HepG2 (cell line): ENCODE measurements at regions not wholly inside any gene's neighbourhood (a gene's known extent, or its start where the extent isn't known, plus 50 kb on each side); places are given as distances from the start of the nearest gene placed in this dataset.

Experiments used
- ATAC-seq: fragments of 200-7000 bp; cut with Tn5 transposase; 3 replicates; pipeline ENCODE4 v1.9.1; 2020; ENCODE audit warnings: mild to moderate bottlenecking, moderate library complexity
- BruUV-seq: library from RNA; stranded (reverse); fragments of 400-500 nt; replicated peaks from 2 replicates; lab custom pipeline; 2021; lab: Mats Ljungman, UMichigan
- CTCF ChIA-PET: fragments of 300-600 bp; formaldehyde crosslinking; extraction: SDS; loops from one replicate; lab custom pipeline; 2021; ENCODE audit warnings: low total read pairs, inconsistent platforms, low intra/inter-chr PET ratio; lab: Yijun Ruan, JAX
- POLR2A ChIA-PET: fragments of 350-600 bp; sonication (Branson Sonifier 250); formaldehyde crosslinking; loops from one replicate; lab custom pipeline; 2020; ENCODE audit warnings: antibody characterized with exemption, inconsistent platforms; lab: Yijun Ruan, JAX
- DNase-seq: peaks from one replicate; pipeline ENCODE4 v3.0.0-alpha.2; 2015; ENCODE audit warnings: low spot score
- FAIRE-seq: peaks from 3 replicates; lab custom pipeline; 2011; peaks lifted over from hg19 to GRCh38; lab: Jason Lieb, UNC
- H2AFZ ChIP-seq: one replicate; pipeline ENCODE4 v1.6.1; 2011; ENCODE audit warnings: low read length, inconsistent platforms
- H3K27ac ChIP-seq: fragments of 300-600 bp; 3 replicates; pipeline ENCODE4 v1.8.0; 2011; ENCODE audit warnings: mixed run types, mild to moderate bottlenecking, mixed read lengths, low read length, inconsistent platforms; ENCODE audit not compliant: insufficient read depth; ENCODE audit errors: extremely low read length
- H3K27me3 ChIP-seq, 2 experiments: fragments of 200-600 bp in 1 of 2; 2 replicates in 1 of 2; 3 replicates in 1 of 2; pipeline versions ENCODE4 v1.6.0 to v1.8.0; 2011; ENCODE audit warnings: low read length in 2 of 2, mild to moderate bottlenecking in 2 of 2, moderate library complexity in 2 of 2, inconsistent platforms in 1 of 2; ENCODE audit not compliant: insufficient read depth in 2 of 2, control insufficient read depth in 1 of 2
- H3K36me3 ChIP-seq, 2 experiments: fragments of 200-600 bp in 1 of 2; replicated peaks in 1 of 2; 2 replicates in 1 of 2; 3 replicates in 1 of 2; pipeline versions ENCODE4 v1.5.1 to v1.8.0; 2011; ENCODE audit warnings: low read length in 2 of 2, inconsistent platforms in 1 of 2; ENCODE audit not compliant: insufficient read depth in 2 of 2, control insufficient read depth in 1 of 2
- H3K4me1 ChIP-seq: 2 replicates; pipeline ENCODE4 v1.5.1; 2012; ENCODE audit warnings: low read length, inconsistent platforms; ENCODE audit not compliant: insufficient read depth
- H3K4me2 ChIP-seq: 2 replicates; pipeline ENCODE4 v1.6.0; 2011; ENCODE audit warnings: low read depth, low read length, inconsistent platforms
- H3K4me3 ChIP-seq, 3 experiments: fragments of 200-600 bp in 1 of 3; sonication (generic), shearing (Covaris generic) in 1 of 3; replicated peaks in 1 of 3; 2 replicates each; pipeline ENCODE4 v1.5.1; 2011 to 2016; ENCODE audit warnings: low read length in 3 of 3, inconsistent platforms in 2 of 3, low read depth in 2 of 3, mild to moderate bottlenecking in 2 of 3, control low read depth in 1 of 3, mixed read lengths in 1 of 3; ENCODE audit not compliant: insufficient read depth in 1 of 3
- H3K79me2 ChIP-seq: one replicate; pipeline ENCODE4 v1.6.1; 2011; ENCODE audit warnings: low read length, inconsistent platforms; ENCODE audit not compliant: insufficient read depth
- H3K9ac ChIP-seq: 2 replicates; pipeline ENCODE4 v1.6.0; 2011; ENCODE audit warnings: mild to moderate bottlenecking, low read depth, low read length, inconsistent platforms; ENCODE audit not compliant: insufficient read depth
- H3K9me3 ChIP-seq: 2 replicates; pipeline ENCODE4 v1.5.1; 2012; ENCODE audit warnings: mild to moderate bottlenecking, low read length
- H4K20me1 ChIP-seq: 2 replicates; pipeline ENCODE4 v1.6.0; 2011; ENCODE audit warnings: inconsistent platforms, mild to moderate bottlenecking, low read length, moderate library complexity; ENCODE audit not compliant: insufficient read depth
- CTCF ChIP-seq: sonication (generic); formaldehyde crosslinking; IDR thresholded peaks from 2 replicates; pipeline ENCODE4 v1.5.0; 2020; ENCODE audit warnings: mild to moderate bottlenecking, missing genetic modification reagents, moderate library complexity
- PRMT3 ChIP-seq: sonication (generic); formaldehyde crosslinking; IDR thresholded peaks from 2 replicates; pipeline ENCODE4 v1.8.1; 2022; ENCODE audit warnings: low read depth, mild to moderate bottlenecking, moderate library complexity, missing genetic modification reagents, borderline replicate concordance
- SMC3 ChIP-seq: IDR thresholded peaks from 2 replicates; pipeline ENCODE4 v1.6.1; 2011; ENCODE audit warnings: low read length, improper control_type of control experiment
- SNRNP70 ChIP-seq: fragments of 200-400 bp; formaldehyde crosslinking; IDR thresholded peaks from 2 replicates; pipeline ENCODE4 v1.6.1; 2017; ENCODE audit warnings: mild to moderate bottlenecking, low read depth, low read length, moderate library complexity
- STAG1 ChIP-seq: sonication (generic); formaldehyde crosslinking; IDR thresholded peaks from 2 replicates; pipeline ENCODE4 v1.4.0; 2020; ENCODE audit warnings: missing genetic modification reagents
- ZBTB8A ChIP-seq: sonication (generic); formaldehyde crosslinking; IDR thresholded peaks from 2 replicates; pipeline ENCODE4 v1.4.0; 2020; ENCODE audit warnings: mild to moderate bottlenecking, low read depth, missing genetic modification reagents, borderline replicate concordance
- ZIK1 ChIP-seq: sonication (generic); formaldehyde crosslinking; IDR thresholded peaks from 2 replicates; pipeline ENCODE4 v1.5.0; 2020; ENCODE audit warnings: mild to moderate bottlenecking, low read depth, missing genetic modification reagents, borderline replicate concordance
- ZNF740 ChIP-seq: sonication (generic); formaldehyde crosslinking; IDR thresholded peaks from 2 replicates; pipeline ENCODE4 v1.4.0; 2020; ENCODE audit warnings: missing genetic modification reagents
- ZSCAN22 ChIP-seq: sonication (generic); formaldehyde crosslinking; IDR thresholded peaks from 2 replicates; pipeline ENCODE4 v1.4.0; 2020; ENCODE audit warnings: mild to moderate bottlenecking, missing genetic modification reagents
- WGBS: methylation state at CpG from one replicate; pipeline ENCODE4 v1.1.6; 2017; ENCODE audit warnings: low lambda C conversion rate; 5-methylcytosine and 5-hydroxymethylcytosine counted together
- in situ Hi-C: cut with HindIII; loops from 2 replicates; pipeline ENCODE4 v1.10.0; 2017; ENCODE audit warnings: low pct_unique_long_range_greater_than_20kb; ENCODE audit not compliant: extremely low pct_ligation_motif_present
- intact Hi-C: fragments of 100-400 bp; cut with micrococcal nuclease; formaldehyde crosslinking; loops from one replicate; pipeline ENCODE4 v1.10.0; 2022; ENCODE audit not compliant: unreplicated experiment

- ChIA-PET CTCF (no interaction called here), POLR2A (no interaction called here)
- Histone ChIP-seq H3K9me3 (no peaks in the 10 kb centered on the region), H3K79me2 (no peaks in the 10 kb centered on the region), H3K4me2 (peak overlapping the region; percentile 25; the same call in 1 of the 2 replicates), H2AFZ (no peak overlapping the region), H3K27ac (no peak overlapping the region), H4K20me1 (no peaks in the 10 kb centered on the region), H3K36me3 (no peaks in the 10 kb centered on the region), H3K4me1 (no peaks in the 10 kb centered on the region), H3K27me3 (no peaks in the 10 kb centered on the region), H3K4me3 (no peak overlapping the region), H3K9ac (no peak overlapping the region)
- 11% methylated on average over 6 of the region's 6 CpGs for WGBS
- DNase-seq (peak; percentile 3), ATAC-seq (peak; percentile 96), FAIRE-seq (no peak)
- in situ Hi-C loops: no loop called here
- TF ChIP-seq ZIK1 (CRISPR knock-in tag): no peak
- TF ChIP-seq ZSCAN22: no peak
- no peak for TF ChIP-seq SNRNP70
- TF ChIP-seq PRMT3 (CRISPR knock-in tag): no peak
- no peak for TF ChIP-seq ZNF740 (CRISPR knock-in tag)
- peak; percentile 46 for TF ChIP-seq CTCF (CRISPR knock-in tag)
- peak; percentile 21; the same call in 1 of the 2 replicates for TF ChIP-seq SMC3
- TF ChIP-seq ZBTB8A (CRISPR knock-in tag): no peak
- peak; percentile 42 for TF ChIP-seq STAG1 (CRISPR knock-in tag)
- BruUV-seq: no TSS peak
- intact Hi-C loops: loop anchor here (1.0 kb wide), 1 partner anchor 101 kb away; no protein-coding TSS in a partner anchor
Measured at GRCh38 chr3:191707817-191708216, 246.9 kb downstream of the PYDC2 start.
